Mammary epithelial cell (primary cell): ENCODE measurements at regions not wholly inside any gene's neighbourhood (a gene's known extent, or its start where the extent isn't known, plus 50 kb on each side); places are given as distances from the start of the nearest gene placed in this dataset.

Experiments
- CTCF ChIP-seq, 2 donors: IDR thresholded peaks in 1 of 2; conservative IDR thresholded peaks in 1 of 2; 2 replicates each; pipeline ENCODE4 v1.5.1; 2011 to 2012; ENCODE audit warnings: inconsistent platforms in 2 of 2, low read length in 2 of 2, mild to moderate bottlenecking in 2 of 2, control low read depth in 1 of 2, low read depth in 1 of 2; ENCODE audit not compliant: insufficient read depth in 1 of 2; ENCODE audit errors: extremely low read depth in 1 of 2
- EZH2 ChIP-seq: IDR thresholded peaks from 2 replicates; pipeline ENCODE4 v1.6.1; 2012; ENCODE audit warnings: low read length, inconsistent platforms, borderline replicate concordance

GRCh38 chr4:36863601-36864000, 380.9 kb upstream of the NWD2 start:
- TF ChIP-seq EZH2 (no peak), CTCF (conservative IDR thresholded peaks at IDR 0.05 in 1 of 2, IDR thresholded peaks at IDR 0.05 in 1 of 2; ENCODE audit: extremely low read depth in 1 of 2, insufficient read depth in 1 of 2, low read depth in 1 of 2, low read length in 2 of 2) (no peak)
